ENCODE measurements at regions not wholly inside any gene's neighbourhood (a gene's known extent, or its start where the extent isn't known, plus 50 kb on each side); places are given as distances from the start of the nearest gene placed in this dataset.
A peak's percentile ranks its signal among the peaks of the same experiment; 100 is the strongest.

DNA sequence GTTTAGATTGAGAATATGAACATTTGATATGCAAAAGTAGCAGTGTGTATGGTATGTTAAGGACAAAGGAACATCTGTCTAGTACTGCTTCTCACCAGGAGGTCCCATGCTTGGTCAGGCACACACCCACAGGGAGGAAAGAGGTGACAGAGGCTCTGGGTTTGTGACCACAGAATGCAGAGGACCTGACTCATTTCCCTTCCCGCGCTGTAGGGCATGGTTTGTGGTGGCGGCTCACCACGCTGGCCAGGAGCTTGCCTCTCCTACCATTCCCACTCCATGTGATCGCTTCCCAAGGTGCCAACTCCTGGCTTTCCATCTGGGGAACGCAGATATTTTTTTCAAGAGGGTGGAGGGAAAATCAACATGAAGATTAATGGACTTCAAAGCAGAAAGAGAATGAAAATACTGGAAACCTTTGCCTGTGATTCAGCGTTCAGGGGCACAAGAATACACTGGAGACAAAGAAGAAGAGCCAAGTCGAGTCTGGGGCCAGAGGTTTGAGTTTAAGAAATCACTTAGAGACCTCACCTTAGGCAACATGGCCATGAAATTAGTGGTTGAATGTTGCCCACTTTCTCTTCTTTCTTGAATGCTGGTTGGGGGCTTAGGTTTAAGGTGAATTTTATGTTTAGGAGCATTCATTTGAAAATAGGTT is 477.8 kb downstream of the CCDC171 start:
- Histone ChIP-seq H3K27ac (no peak overlapping the region), H3K27me3 (no peaks in the 10 kb centered on the region), H3K36me3 (no peaks in the 10 kb centered on the region), H3K4me3 (no peak overlapping the region), H3K4me1 (no peaks in the 10 kb centered on the region), H3K9me3 (no peaks in the 10 kb centered on the region)
- no peak for DNase-seq
- no peak for TF ChIP-seq POLR2A (IDR thresholded peaks at IDR 0.05)
- TF ChIP-seq CTCF (IDR thresholded peaks at IDR 0.05): no peak
- intact Hi-C loops (cut with DNase I; ENCODE audit: low total_unique reads): no loop called here

- intact Hi-C loops (cut with DNase I; ENCODE audit: low total_unique reads): no loop called here
- TF ChIP-seq CTCF (IDR thresholded peaks at IDR 0.05) (no peak), POLR2A (IDR thresholded peaks at IDR 0.05) (no peak)
Observed at GRCh38 chr9:16031486-16031885, 478.6 kb downstream of the CCDC171 start.

DNA sequence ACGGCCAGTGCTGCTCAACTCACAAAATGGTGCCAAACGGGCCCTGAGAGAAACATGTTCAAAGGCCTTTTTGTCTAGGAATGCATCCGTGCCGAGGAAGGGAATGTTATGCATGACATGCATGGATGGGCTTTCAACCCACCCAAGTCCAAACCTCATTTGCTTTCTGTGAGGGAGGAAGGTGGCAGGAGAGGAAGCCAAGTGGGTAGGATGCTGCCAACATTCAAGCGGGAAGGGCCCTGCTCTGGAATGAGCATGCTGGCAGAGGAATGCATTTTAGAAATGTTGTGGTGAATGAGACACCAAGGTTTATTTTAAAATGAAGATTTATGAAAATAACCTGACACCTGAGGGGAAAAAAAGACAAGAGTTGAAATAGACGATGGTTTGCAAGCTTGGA is 479.1 kb downstream of the CCDC171 start:
- intact Hi-C loops (cut with DNase I; ENCODE audit: low total_unique reads): no loop called here
- H3K4me3 ChIP-seq: no peak overlapping the region
- no peaks in the 10 kb centered on the region for H3K9me3 ChIP-seq
- TF ChIP-seq POLR2A (IDR thresholded peaks at IDR 0.05) (no peak), CTCF (IDR thresholded peaks at IDR 0.05) (no peak)
- DNase-seq: no peak
- H3K27me3 ChIP-seq: no peaks in the 10 kb centered on the region
- H3K27ac ChIP-seq: no peak overlapping the region
- H3K4me1 ChIP-seq: no peaks in the 10 kb centered on the region
- no peaks in the 10 kb centered on the region for H3K36me3 ChIP-seq

More at GRCh38 chr9:16031486-16031885, 478.6 kb downstream of the CCDC171 start:
- Histone ChIP-seq H3K4me1 (no peaks in the 10 kb centered on the region), H3K9me3 (no peaks in the 10 kb centered on the region), H3K36me3 (no peaks in the 10 kb centered on the region), H3K27ac (no peak overlapping the region), H3K27me3 (no peaks in the 10 kb centered on the region), H3K4me3 (no peak overlapping the region)
- no peak for DNase-seq

DNA sequence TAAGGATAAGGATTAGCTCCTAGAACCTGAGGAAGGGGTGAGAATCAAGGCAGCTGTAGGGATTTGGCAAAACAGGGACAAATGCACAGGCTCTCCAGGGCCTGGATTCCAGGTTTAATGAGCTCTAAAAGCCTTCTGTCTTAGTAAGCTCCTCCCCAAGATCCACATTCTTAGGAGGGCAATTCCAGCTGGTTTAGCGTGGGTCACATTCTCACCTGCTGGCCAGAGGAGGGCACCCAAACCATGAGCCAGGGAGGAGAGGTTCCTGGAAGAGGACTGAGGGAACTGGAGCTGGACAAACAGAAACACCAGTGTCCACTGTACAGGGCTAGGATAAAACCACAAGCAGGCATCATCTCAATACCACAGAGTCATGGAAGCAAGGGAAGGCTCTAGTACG is 480.0 kb downstream of the CCDC171 start:
- H3K36me3 ChIP-seq: no peaks in the 10 kb centered on the region
- H3K4me3 ChIP-seq: no peak overlapping the region
- no peaks in the 10 kb centered on the region for H3K4me1 ChIP-seq
- H3K27me3 ChIP-seq: no peaks in the 10 kb centered on the region
- no peaks in the 10 kb centered on the region for H3K9me3 ChIP-seq
- intact Hi-C loops (cut with DNase I; ENCODE audit: low total_unique reads): no loop called here
- no peak for DNase-seq
- TF ChIP-seq CTCF (IDR thresholded peaks at IDR 0.05) (peak in 2 of 4 experiments; percentile 19), POLR2A (IDR thresholded peaks at IDR 0.05) (no peak)
- H3K27ac ChIP-seq: no peak overlapping the region

DNA sequence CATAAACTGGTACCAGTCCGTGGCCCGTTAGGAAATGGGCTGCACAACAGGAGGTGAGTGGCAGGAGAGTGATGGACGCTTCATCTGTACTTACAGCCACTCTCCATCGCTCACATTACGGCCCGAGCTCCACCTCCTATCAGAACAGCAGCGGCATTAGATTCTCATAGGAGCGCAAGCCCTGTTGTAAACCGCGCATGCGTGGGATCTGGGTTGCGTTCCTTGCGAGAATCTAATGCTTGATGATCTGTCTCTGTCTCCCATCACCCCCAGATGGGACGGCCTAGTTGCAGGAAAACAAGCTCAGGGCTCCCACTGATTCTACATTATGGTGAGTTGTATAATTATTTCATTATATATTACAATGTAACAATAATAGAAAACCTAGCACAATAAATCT is 480.4 kb downstream of the CCDC171 start:
- DNase-seq: no peak
- H3K4me1 ChIP-seq: no peaks in the 10 kb centered on the region
- TF ChIP-seq CTCF (IDR thresholded peaks at IDR 0.05): no peak
- TF ChIP-seq POLR2A (IDR thresholded peaks at IDR 0.05): no peak
- H3K4me3 ChIP-seq: no peak overlapping the region
- no peaks in the 10 kb centered on the region for H3K36me3 ChIP-seq
- no peaks in the 10 kb centered on the region for H3K27me3 ChIP-seq
- H3K9me3 ChIP-seq: no peaks in the 10 kb centered on the region
- intact Hi-C loops (cut with DNase I; ENCODE audit: low total_unique reads): no loop called here
- H3K27ac ChIP-seq: no peak overlapping the region
